ENCODE measurements at regions not wholly inside any gene's neighbourhood (a gene's known extent, or its start where the extent isn't known, plus 50 kb on each side); places are given as distances from the start of the nearest gene placed in this dataset.
"Not testable (repeated sequence)": the region's sequence is repeated elsewhere in the genome, so short reads cannot be mapped to it uniquely, and the experiment has no call there.

DNA sequence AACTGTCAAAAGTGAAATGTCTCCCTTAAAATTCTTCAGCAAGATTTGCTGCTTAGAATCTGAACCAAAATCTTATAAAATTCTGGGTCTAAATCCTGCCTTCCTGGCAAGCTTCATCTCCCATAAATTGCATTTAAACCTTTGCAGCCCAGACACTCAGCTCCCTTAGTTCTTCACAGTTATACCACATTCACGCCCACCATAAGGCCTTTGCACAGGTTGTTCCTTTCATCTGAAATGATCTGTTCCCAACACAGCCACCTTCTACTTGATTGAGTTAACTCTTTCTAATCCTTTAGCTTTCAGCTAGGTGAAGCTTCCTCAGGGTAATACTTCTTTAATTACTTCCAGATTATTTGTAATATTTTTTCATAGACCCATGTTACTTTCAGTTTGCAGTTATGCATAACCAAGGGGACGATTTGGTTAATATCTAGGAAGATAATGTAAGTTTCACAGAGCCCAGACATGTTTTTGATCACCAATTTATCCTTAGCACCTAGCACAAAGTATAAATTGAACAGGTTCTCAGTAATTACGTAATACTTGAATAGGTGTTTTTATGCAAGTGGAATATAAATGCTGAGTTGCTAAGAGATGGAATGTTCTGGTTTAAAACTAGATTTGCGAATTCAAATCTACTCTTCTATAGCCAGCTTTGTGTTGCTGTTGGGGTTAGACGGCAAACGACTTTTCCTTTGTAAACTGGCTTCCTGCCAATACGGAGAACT, 779.7 kb upstream of the PKDCC start:
- Mint-ChIP-seq H3K36me3 (no peaks in the 10 kb centered on the region), H3K27ac (no peak overlapping the region), H3K9me3 (no peaks in the 10 kb centered on the region)
- DNase-seq (ENCODE audit: low spot score in 2 of 2) (no peak), ATAC-seq (no peak)

DNA sequence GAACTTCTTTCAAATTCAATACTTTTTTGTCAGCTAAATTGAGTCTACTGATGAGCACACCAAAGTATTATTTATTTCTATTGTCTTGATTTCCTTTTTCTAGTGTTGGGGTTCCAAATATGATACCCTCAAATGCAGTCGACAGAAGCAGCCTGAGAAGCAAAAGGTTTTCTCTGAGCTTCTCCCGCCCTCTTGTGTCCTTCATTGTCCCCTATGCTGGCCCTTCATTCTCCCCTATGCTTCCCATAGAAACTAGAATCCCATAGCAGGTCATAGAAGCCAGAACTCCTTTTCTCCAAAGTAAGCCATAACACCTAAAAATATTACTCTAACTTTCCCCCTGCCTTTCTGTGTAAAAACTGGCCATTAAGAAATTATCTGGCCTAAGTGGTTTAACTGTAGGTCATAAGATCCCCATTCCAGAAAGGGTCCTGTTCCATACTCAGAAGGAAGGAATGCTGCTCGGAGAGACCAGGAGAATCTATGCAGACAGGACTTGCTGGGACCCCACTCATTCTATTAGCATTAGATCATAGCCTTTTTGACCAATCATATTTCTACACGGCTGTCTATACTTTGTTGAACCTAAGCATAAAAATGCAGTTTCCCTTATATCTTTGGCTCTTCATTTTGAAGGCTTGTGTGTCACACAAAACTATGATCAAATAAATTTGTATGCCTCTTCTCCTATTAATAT, 764.6 kb upstream of the PKDCC start:
- peaks cover 0 to 4% of the 10 kb centered on the region in 2 donors for H3K9me3 Mint-ChIP-seq
- ATAC-seq (no peak), DNase-seq (ENCODE audit: low spot score in 2 of 2) (no peak)
- no peaks in the 10 kb centered on the region for H3K36me3 Mint-ChIP-seq
- no peak overlapping the region for H3K27ac Mint-ChIP-seq

- DNase-seq (ENCODE audit: low spot score in 2 of 2): no peak
- ATAC-seq: no peak
- Mint-ChIP-seq H3K9me3 (peaks cover 4 to 6% of the 10 kb centered on the region in 2 donors), H3K27ac (no peak overlapping the region), H3K36me3 (no peaks in the 10 kb centered on the region)
Observed at GRCh38 chr2:41293491-41293890, 754.3 kb upstream of the PKDCC start.

DNA sequence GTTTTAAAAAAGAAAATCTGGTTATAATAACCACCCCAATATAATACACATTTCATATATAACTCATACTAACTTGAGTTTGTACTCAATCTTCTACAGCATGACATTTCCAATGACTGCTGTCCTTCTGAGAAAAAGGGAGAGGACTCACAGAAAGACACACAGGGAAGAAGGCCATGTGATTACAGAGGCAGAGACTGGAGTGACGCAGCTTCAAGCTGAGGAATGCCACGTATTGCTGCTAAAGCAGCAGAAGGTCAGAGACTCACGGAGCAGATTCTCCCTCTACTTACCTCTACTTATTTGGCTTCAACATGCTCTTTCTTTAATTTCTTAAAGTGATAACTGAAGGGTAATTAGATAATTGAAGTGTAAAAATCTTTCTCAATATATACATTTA, 753.5 kb upstream of the PKDCC start:
- no peaks in the 10 kb centered on the region for H3K36me3 Mint-ChIP-seq
- DNase-seq (ENCODE audit: low spot score in 2 of 2) (no peak), ATAC-seq (no peak)
- H3K27ac Mint-ChIP-seq: no peak overlapping the region
- H3K9me3 Mint-ChIP-seq: peaks cover 4 to 6% of the 10 kb centered on the region in 2 donors

DNA sequence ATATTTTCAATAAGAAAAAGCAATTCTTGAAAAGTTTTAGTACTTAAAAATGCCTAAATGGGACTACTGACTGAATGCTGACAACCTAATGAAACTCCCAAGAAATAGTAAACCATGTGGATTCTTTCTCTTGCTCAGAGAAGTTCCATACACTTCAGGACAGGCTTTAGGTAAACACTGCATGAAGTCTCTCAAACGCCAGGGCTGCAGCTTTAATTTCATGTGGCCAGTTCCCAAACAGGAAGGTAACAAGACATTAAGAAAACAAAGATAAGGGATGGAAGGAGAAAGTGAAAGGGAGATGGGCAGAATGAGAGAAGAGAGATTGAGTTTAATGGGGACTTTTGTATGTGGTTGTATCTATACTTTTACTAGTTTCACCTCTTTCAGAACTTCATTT, 734.7 kb upstream of the PKDCC start:
- DNase-seq (ENCODE audit: low spot score in 2 of 2): no peak
- no peak for ATAC-seq
- H3K9me3 Mint-ChIP-seq: peaks cover 5 to 6% of the 10 kb centered on the region in 2 donors
- H3K36me3 Mint-ChIP-seq: no peaks in the 10 kb centered on the region
- H3K27ac Mint-ChIP-seq: no peak overlapping the region

- peaks cover 3 to 5% of the 10 kb centered on the region in 2 donors for H3K9me3 Mint-ChIP-seq
- DNase-seq (ENCODE audit: low spot score in 2 of 2): no peak
- no peak overlapping the region for H3K27ac Mint-ChIP-seq
- no peaks in the 10 kb centered on the region for H3K36me3 Mint-ChIP-seq
- no peak for ATAC-seq
Observed at GRCh38 chr2:41314511-41315070, 733.2 kb upstream of the PKDCC start.

DNA sequence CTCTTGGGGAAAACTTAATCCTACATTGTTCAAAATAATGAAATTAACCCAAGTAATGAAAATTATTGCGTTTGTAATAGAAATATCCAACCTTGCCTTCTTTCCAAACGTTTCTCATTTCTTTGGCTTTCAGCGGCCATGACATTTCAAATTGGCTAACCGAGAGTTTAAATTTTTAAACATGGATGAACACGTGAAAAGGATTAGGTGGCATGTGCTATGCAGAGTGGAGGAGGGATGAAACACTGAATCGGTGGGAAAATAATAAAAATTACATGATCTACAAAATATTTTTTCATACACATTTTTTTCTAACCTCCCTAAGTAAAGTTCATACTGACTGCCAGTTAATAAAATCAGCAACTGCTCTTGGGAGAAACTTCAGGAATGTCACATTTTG, 728.4 kb upstream of the PKDCC start:
- ATAC-seq (no peak), DNase-seq (ENCODE audit: low spot score in 2 of 2) (no peak)
- H3K36me3 Mint-ChIP-seq: no peaks in the 10 kb centered on the region
- H3K9me3 Mint-ChIP-seq: peaks cover 0 to 7% of the 10 kb centered on the region in 2 donors
- no peak overlapping the region for H3K27ac Mint-ChIP-seq

DNA sequence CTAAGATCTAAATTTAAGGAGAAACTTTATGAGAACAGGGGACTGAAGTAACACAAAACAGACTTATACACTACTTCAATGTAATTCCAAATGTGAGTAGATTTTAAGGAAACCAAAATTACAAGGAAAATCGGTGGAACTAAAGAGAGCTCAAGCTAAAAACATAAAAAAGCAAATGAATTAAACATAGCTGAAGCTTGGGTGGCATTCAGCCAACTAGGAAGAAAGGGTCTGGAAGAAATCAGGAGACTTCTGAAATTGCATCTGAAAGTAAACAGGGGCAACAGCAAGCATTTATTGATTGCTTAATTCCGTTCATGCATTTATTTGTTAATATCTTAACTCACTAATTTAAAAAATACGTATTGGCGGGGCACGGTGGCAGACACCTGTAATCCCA, 727.3 kb upstream of the PKDCC start:
- ATAC-seq (no peak), DNase-seq (ENCODE audit: low spot score in 2 of 2) (no peak)
- peaks cover 3 to 10% of the 10 kb centered on the region in 2 donors for H3K9me3 Mint-ChIP-seq
- no peaks in the 10 kb centered on the region for H3K36me3 Mint-ChIP-seq
- H3K27ac Mint-ChIP-seq: no peak overlapping the region

GRCh38 chr2:41321351-41321750, 726.5 kb upstream of the PKDCC start:
- Mint-ChIP-seq H3K27ac (no peak overlapping the region), H3K9me3 (peaks cover 3 to 5% of the 10 kb centered on the region in 2 donors), H3K36me3 (no peaks in the 10 kb centered on the region)
- no peak for DNase-seq (ENCODE audit: low spot score in 2 of 2)
- no peak for ATAC-seq

- Mint-ChIP-seq H3K27ac (no peak overlapping the region), H3K36me3 (no peaks in the 10 kb centered on the region), H3K9me3 (peaks cover 3 to 5% of the 10 kb centered on the region in 2 donors)
- DNase-seq (ENCODE audit: low spot score in 2 of 2) (no peak), ATAC-seq (no peak)
Observed at GRCh38 chr2:41326851-41327250, 721.0 kb upstream of the PKDCC start.

GRCh38 chr2:41329040-41329439, 718.8 kb upstream of the PKDCC start:
- no peak for ATAC-seq
- Mint-ChIP-seq H3K9me3 (peaks cover 3 to 5% of the 10 kb centered on the region in 2 donors), H3K27ac (no peak overlapping the region), H3K36me3 (no peaks in the 10 kb centered on the region)
- no peak for DNase-seq (ENCODE audit: low spot score in 2 of 2)

DNA sequence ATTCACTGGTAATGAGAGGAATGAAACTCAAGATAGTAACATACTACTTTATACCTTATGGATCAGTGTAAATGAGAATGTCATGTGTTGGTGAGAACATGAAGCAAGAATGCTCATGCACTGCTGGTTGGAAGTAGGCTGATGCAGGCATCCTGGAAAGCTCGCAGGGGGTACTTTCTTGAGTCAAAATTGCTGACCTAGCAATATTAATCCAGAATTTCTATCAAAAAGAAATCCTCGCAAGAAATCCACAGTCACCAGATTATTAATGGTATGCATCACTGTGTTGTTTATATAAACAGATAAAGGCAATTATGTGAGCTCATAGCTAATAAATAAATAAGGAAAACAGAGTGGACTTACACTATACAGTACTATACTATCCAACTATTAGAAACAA, 713.7 kb upstream of the PKDCC start:
- Mint-ChIP-seq H3K36me3 (no peaks in the 10 kb centered on the region), H3K9me3 (peaks cover 0 to 7% of the 10 kb centered on the region in 2 donors), H3K27ac (no peak overlapping the region)
- DNase-seq (ENCODE audit: low spot score in 2 of 2) (no peak), ATAC-seq (no peak)

DNA sequence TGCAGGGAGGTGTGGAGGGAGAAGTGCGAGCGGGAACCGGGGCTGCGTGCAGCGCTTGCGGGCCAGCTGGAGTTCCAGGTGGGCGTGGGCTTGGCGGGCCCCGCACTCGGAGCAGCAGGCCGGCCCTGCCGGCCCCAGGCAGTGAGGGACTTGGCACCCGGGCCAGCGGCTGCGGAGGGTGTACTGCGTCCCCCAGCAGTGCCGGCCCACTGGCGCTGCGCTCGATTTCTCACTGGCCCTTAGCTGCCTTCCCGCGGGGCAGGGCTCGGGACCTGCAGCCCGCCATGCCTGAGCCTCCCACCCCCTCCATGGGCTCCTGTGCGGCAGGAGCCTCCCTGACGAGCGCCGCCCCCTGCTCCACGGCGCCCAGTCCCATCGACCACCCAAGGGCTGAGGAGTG, 712.2 kb upstream of the PKDCC start:
- H3K9me3 Mint-ChIP-seq; H3K36me3 Mint-ChIP-seq; H3K27ac Mint-ChIP-seq; ATAC-seq; DNase-seq (ENCODE audit: low spot score in 2 of 2): not testable (repeated sequence)

GRCh38 chr2:41337956-41338355, 709.9 kb upstream of the PKDCC start:
- Mint-ChIP-seq H3K27ac (no peak overlapping the region), H3K9me3 (peaks cover 0 to 7% of the 10 kb centered on the region in 2 donors)
- ATAC-seq: no peak

GRCh38 chr2:41344529-41344928, 703.3 kb upstream of the PKDCC start:
- DNase-seq (ENCODE audit: low spot score in 2 of 2) (no peak), ATAC-seq (no peak)
- no peaks in the 10 kb centered on the region for H3K9me3 Mint-ChIP-seq
- no peak overlapping the region for H3K27ac Mint-ChIP-seq
- no peaks in the 10 kb centered on the region for H3K36me3 Mint-ChIP-seq

More at GRCh38 chr2:41337956-41338355, 709.9 kb upstream of the PKDCC start:
- H3K36me3 Mint-ChIP-seq: no peaks in the 10 kb centered on the region
- no peak for DNase-seq (ENCODE audit: low spot score in 2 of 2)

GRCh38 chr2:41353060-41353459, 694.8 kb upstream of the PKDCC start:
- ATAC-seq: no peak
- DNase-seq (ENCODE audit: low spot score in 2 of 2): no peak
- H3K36me3 Mint-ChIP-seq: no peaks in the 10 kb centered on the region
- no peaks in the 10 kb centered on the region for H3K9me3 Mint-ChIP-seq
- H3K27ac Mint-ChIP-seq: no peak overlapping the region

DNA sequence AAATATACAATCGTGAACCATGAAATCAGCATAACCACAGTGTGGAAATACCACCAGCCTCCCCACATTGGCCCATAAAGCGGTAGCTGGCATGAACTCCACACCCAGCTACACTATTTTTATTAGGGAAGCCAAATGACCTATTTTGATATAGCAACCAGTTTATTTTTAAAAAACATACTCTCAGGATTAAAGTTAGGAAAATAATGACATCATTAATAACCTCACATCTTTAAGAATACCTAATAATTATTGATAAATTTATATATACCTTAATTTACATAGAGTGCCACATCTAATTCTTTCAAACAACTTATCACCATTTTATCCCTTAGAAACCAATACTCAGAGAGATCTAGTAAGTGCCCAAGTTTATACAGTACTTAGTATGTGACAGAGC, 692.0 kb upstream of the PKDCC start:
- H3K9me3 Mint-ChIP-seq: peaks cover 0 to 4% of the 10 kb centered on the region in 2 donors
- no peak overlapping the region for H3K27ac Mint-ChIP-seq
- no peaks in the 10 kb centered on the region for H3K36me3 Mint-ChIP-seq
- DNase-seq (ENCODE audit: low spot score in 2 of 2) (no peak), ATAC-seq (no peak)

DNA sequence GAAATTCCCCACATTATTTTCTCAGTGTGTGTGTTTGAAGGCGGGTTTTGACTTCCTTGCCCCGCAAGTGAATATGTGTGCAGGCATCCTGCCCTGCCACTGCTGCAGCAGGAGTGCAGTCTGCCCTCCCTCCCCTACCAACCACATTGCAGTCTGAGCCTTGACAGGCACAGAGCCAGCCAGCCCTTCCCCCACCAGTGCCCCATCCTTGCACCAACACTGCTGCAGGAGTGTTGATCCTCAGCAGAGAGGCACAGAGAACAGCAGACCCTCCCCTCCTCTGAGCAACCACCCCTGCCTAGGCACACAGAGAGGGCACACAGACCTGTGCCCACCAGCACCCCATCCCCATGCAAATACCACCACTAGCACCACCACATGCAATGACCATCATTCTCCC, 683.0 kb upstream of the PKDCC start:
- Mint-ChIP-seq H3K9me3 (peaks cover 11 to 21% of the 10 kb centered on the region in 2 donors), H3K36me3 (no peaks in the 10 kb centered on the region), H3K27ac (no peak overlapping the region)
- no peak for ATAC-seq
- no peak for DNase-seq (ENCODE audit: low spot score in 2 of 2)
